Right cardiac atrium (tissue), 5 donors: ENCODE measurements at regions not wholly inside any gene's neighbourhood (a gene's known extent, or its start where the extent isn't known, plus 50 kb on each side); places are given as distances from the start of the nearest gene placed in this dataset.

Experiments
- ATAC-seq, 2 donors: fragments of 200-7000 bp; cut with Tn5 transposase; one replicate each; pipeline versions ENCODE4 v1.8.0 to v1.9.1; 2020; ENCODE audit warnings: moderate library complexity in 2 of 2, mild to moderate bottlenecking in 1 of 2
- DNase-seq, 3 donors: peaks; one replicate each; pipeline ENCODE4 v3.0.0-alpha.2; 2020
- H3K27ac ChIP-seq: one replicate; pipeline ENCODE4 v1.5.1; 2013; ENCODE audit warnings: mild to moderate bottlenecking, low read length, control low read depth, moderate library complexity
- H3K27me3 ChIP-seq: one replicate; pipeline ENCODE4 v1.6.1; 2013; ENCODE audit not compliant: control insufficient read depth, insufficient read depth
- H3K4me1 ChIP-seq: one replicate; pipeline ENCODE4 v1.6.1; 2013; ENCODE audit warnings: low read length; ENCODE audit not compliant: control insufficient read depth, insufficient read depth
- H3K4me3 ChIP-seq: one replicate; pipeline ENCODE4 v1.5.1; 2013; ENCODE audit warnings: low read length, control low read depth
- H3K9me3 ChIP-seq: one replicate; pipeline ENCODE4 v1.6.1; 2013; ENCODE audit warnings: low read length; ENCODE audit not compliant: control insufficient read depth
- WGBS: extraction: QIAGEN DNeasy Blood & Tissue Kit; methylation state at CpG from one replicate; pipeline ENCODE4 v1.1.7; 2013; 5-methylcytosine and 5-hydroxymethylcytosine counted together
- intact Hi-C, 4 donors: fragments of 100-400 bp; cut with DNase I; formaldehyde crosslinking; loops; one replicate each; pipeline versions ENCODE4 v1.11.0 to v1.14.0; 2022 to 2023
- donor health status: healthy with polysubstance abuse.
- donor health status: DM: no; HTN: yes; CAD: no.
- donor health status: DM: no; HTN: no; CAD: no.
- donor health status: DM: no; HTN: yes; CAD: no; lungs with severe emphysema.
- donor health status: DM: yes; HTN: yes; CAD: no.

- WGBS = 46% methylated on average over 1 of the region's 1 CpG
- Histone ChIP-seq H3K27ac (no peak overlapping the region), H3K9me3 (no peaks in the 10 kb centered on the region), H3K4me3 (no peak overlapping the region), H3K4me1 (no peaks in the 10 kb centered on the region), H3K27me3 (no peaks in the 10 kb centered on the region)
- ATAC-seq (no peak), DNase-seq (no peak)
- intact Hi-C loops = no loop called here
Measured at GRCh38 chr4:133524369-133524768, 375.3 kb downstream of the PCDH10 start.

DNA sequence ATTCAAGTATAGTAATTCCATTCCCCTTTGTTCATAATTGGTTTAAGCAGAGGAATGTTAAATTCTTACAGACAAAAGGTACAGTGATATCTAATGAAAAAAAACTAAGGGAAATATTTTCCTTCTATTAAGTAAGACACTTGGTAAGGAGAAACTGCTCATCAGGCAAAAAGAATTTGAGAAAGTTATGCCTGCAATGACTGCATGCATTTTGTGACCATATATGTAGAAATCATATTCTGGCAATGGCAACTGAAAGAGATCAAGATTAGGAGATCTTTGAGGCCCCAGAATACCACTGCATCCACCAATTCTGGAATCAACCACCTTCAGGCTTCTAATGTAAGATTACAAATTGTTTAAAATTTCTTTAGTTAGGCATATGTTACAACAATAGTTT is 364.8 kb downstream of the PCDH10 start:
- H3K4me3 ChIP-seq = no peak overlapping the region

DNA sequence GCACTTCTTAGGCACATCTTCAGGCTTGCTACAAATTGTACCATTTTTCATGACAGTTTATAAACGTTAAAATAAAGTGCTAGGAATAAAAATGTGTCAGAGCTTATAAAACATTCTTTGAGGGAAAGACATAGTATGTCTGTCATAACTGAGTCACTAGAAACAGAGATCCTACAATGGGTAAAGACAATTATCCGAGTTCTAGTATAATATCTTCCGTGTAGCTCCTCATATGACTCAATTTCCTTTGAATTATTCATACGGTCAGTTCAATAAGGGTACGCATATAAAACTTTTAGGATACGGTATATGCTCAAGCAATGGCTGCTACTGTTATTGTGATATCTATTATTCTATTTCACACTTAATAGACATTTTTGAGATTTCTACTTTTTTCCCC is 349.1 kb downstream of the PCDH10 start:
- intact Hi-C loops = no loop called here
- no peak for ATAC-seq
- 86% methylated on average over 6 of the region's 6 CpGs for WGBS

More for the DNA sequence above, 364.8 kb downstream of the PCDH10 start:
- ATAC-seq (no peak), DNase-seq (no peak)
- H3K27me3 ChIP-seq = no peaks in the 10 kb centered on the region
- H3K27ac ChIP-seq = no peak overlapping the region
- no peaks in the 10 kb centered on the region for H3K9me3 ChIP-seq
- H3K4me1 ChIP-seq = no peaks in the 10 kb centered on the region
- intact Hi-C loops = no loop called here

DNA sequence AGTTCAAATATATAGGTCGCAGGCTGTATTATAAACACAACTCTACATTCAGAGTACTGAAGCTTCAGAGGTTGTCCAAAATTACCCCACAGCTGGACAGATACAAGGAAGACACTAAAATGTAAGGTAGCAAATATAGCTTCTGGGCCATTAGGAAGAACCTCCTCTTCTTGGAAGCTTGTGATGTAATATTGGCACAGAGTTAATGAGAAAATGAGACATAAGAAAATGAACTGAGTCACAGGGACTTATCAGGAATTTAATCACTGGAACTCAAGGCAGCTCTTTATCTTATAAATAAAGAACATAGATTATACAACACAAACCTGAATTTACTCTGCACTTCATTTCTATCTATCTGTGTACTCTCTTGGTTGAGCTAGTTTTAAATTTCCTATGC is 344.7 kb downstream of the PCDH10 start:
- DNase-seq (no peak), ATAC-seq (no peak)
- WGBS = 69% methylated on average over 1 of the region's 1 CpG
- Histone ChIP-seq H3K4me1 (no peaks in the 10 kb centered on the region), H3K4me3 (no peak overlapping the region), H3K27ac (no peak overlapping the region), H3K9me3 (no peaks in the 10 kb centered on the region), H3K27me3 (no peaks in the 10 kb centered on the region)
- intact Hi-C loops = no loop called here

More for the DNA sequence above, 349.1 kb downstream of the PCDH10 start:
- Histone ChIP-seq H3K4me1 (no peaks in the 10 kb centered on the region), H3K27ac (no peak overlapping the region), H3K9me3 (no peaks in the 10 kb centered on the region), H3K27me3 (no peaks in the 10 kb centered on the region), H3K4me3 (no peak overlapping the region)
- DNase-seq = no peak

DNA sequence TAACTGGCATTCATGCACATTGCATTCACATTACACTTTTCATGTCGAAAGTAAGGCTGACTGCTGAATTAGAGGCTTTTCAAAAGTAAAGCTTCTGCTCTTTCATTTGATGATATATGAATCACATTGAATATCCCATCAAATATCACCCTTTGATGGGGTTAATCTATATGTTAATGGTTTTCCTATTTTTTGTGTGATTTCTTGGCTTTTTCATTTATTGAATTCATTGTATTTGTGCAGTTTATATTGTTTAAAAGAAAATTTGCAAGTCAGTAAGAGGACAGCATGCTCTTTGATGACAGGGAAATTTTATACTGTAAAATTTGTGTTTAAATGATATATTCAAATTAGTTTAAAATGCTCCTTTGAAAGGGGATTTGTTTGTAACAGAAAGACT is 344.1 kb downstream of the PCDH10 start:
- no peak for DNase-seq
- Histone ChIP-seq H3K4me3 (no peak overlapping the region), H3K27me3 (no peaks in the 10 kb centered on the region), H3K4me1 (no peaks in the 10 kb centered on the region), H3K9me3 (no peaks in the 10 kb centered on the region), H3K27ac (no peak overlapping the region)
- ATAC-seq = no peak
- 66% methylated on average over 1 of the region's 1 CpG for WGBS
- intact Hi-C loops = no loop called here

GRCh38 chr4:133484287-133484686 is 335.2 kb downstream of the PCDH10 start:
- ATAC-seq (no peak), DNase-seq (no peak)
- no peaks in the 10 kb centered on the region for H3K27me3 ChIP-seq
- H3K4me1 ChIP-seq = no peaks in the 10 kb centered on the region
- no peak overlapping the region for H3K4me3 ChIP-seq
- intact Hi-C loops = no loop called here
- H3K27ac ChIP-seq = no peak overlapping the region
- no peaks in the 10 kb centered on the region for H3K9me3 ChIP-seq
- 39% methylated on average over 2 of the region's 2 CpGs for WGBS

- no peaks in the 10 kb centered on the region for H3K9me3 ChIP-seq
Measured at GRCh38 chr4:133483600-133484246, 334.6 kb downstream of the PCDH10 start.

DNA sequence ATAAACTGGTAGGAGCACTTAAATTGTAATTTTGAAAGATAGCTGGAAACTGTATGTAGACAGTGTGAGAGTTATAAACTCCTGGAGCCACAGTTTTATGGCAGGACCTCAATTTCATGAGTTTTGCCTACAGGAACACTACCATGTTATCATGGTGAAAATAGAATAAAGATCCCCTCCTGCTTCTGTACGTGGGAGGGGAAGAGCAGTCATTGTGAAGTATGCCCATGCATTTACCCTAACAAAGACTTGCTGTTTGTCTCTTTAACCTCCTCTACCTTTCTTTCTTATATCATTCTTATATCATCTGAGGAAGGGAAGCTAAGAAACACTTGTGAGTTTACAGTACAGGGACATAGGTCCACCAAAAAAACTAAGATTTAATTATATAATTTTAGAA is 327.0 kb downstream of the PCDH10 start:
- Histone ChIP-seq H3K4me1 (no peaks in the 10 kb centered on the region), H3K9me3 (no peaks in the 10 kb centered on the region), H3K27me3 (no peaks in the 10 kb centered on the region), H3K4me3 (no peak overlapping the region), H3K27ac (no peak overlapping the region)
- DNase-seq (no peak), ATAC-seq (no peak)
- intact Hi-C loops = no loop called here
- WGBS = 23% methylated on average over 1 of the region's 1 CpG

More at GRCh38 chr4:133483600-133484246, 334.6 kb downstream of the PCDH10 start:
- ATAC-seq (no peak), DNase-seq (no peak)
- H3K27ac ChIP-seq = no peak overlapping the region
- intact Hi-C loops = no loop called here
- H3K4me1 ChIP-seq = no peaks in the 10 kb centered on the region
- WGBS = 58% methylated on average over 4 of the region's 4 CpGs
- no peak overlapping the region for H3K4me3 ChIP-seq
- no peaks in the 10 kb centered on the region for H3K27me3 ChIP-seq

- no peak overlapping the region for H3K27ac ChIP-seq
- DNase-seq (no peak), ATAC-seq (no peak)
- 76% methylated on average over 2 of the region's 2 CpGs for WGBS
- no peaks in the 10 kb centered on the region for H3K27me3 ChIP-seq
- H3K9me3 ChIP-seq = no peaks in the 10 kb centered on the region
- H3K4me3 ChIP-seq = no peak overlapping the region
- intact Hi-C loops = no loop called here
- no peaks in the 10 kb centered on the region for H3K4me1 ChIP-seq
Measured at GRCh38 chr4:133474501-133474900, 325.4 kb downstream of the PCDH10 start.

DNA sequence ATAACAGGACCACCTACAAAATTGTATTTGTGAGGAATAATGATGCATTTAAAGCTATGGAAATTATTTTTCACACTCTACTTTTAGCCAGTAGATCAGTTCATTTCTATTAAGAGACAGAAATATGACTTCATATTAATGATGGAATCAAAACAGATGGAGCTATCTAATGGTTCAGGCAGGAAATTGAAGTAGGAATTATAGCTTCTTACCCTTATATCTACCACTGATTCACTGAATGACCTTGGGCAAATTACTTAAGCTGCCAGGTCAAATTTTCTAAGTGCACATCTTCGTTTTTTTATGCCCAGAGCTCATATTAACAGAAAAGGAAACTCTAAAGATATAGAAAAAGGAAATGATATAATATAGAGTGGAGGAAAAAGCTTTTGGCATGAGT is 323.1 kb downstream of the PCDH10 start:
- Histone ChIP-seq H3K4me1 (no peaks in the 10 kb centered on the region), H3K27ac (no peak overlapping the region), H3K4me3 (no peak overlapping the region), H3K9me3 (no peaks in the 10 kb centered on the region), H3K27me3 (no peaks in the 10 kb centered on the region)
- ATAC-seq = no peak
- no peak for DNase-seq
- WGBS = 32% methylated on average over 1 of the region's 1 CpG
- intact Hi-C loops = no loop called here

DNA sequence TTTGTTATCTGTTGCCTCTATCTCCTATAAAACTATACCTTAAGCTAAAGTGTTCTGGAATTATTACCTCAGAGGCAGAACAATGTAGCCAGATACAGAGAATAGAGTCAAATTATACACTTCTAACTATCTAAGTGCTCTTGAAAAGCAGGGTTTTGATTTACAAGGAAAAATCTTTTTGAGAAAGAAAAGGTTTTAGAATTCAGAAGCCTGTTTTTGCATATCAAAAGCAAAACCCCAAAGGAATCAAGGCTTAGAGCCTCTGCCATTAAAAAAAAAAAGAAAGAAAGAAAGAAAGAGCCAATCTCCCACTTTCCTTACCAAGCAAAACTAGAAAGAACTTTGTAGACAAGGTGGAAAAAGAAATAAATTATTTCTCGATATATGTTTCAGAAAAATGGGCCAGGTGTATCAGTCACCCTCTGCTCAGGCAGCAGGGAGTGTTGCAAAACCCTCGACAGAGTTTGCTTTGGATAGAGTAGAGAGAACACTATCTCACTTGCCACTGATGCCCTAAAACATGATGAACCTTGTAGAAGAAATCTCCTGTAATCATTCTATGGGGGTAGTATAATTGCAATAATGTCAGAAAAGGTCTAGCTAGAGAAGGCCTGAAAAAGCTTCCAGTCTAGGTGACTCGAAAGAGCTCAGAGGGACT is 318.3 kb downstream of the PCDH10 start:
- H3K4me3 ChIP-seq = no peak overlapping the region
- ATAC-seq (no peak), DNase-seq (no peak)
- no peaks in the 10 kb centered on the region for H3K27me3 ChIP-seq
- intact Hi-C loops = no loop called here
- WGBS = 74% methylated on average over 3 of the region's 3 CpGs
- H3K9me3 ChIP-seq = no peaks in the 10 kb centered on the region
- H3K27ac ChIP-seq = no peak overlapping the region
- H3K4me1 ChIP-seq = no peaks in the 10 kb centered on the region

DNA sequence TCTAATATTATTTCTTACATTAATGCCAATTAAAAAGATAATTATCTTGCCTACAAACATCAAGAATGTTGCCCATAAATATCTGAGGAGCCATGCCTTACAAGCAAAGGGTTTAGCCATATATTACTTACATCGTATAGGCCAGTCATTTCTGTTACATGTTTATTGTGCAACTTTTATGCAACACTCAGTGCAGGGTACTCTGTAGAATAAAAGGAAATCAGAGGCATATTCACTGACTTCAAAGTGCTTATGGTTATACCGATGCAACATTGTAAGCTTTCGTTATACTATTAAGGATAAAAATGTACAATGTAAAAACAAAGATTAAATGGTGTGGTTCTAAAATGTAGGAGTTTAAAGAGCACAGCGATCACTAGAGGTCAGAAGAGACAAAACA is 315.9 kb downstream of the PCDH10 start:
- H3K4me1 ChIP-seq = no peaks in the 10 kb centered on the region
- no peaks in the 10 kb centered on the region for H3K27me3 ChIP-seq
- intact Hi-C loops = no loop called here
- 79% methylated on average over 4 of the region's 4 CpGs for WGBS
- H3K27ac ChIP-seq = no peak overlapping the region
- H3K4me3 ChIP-seq = no peak overlapping the region
- no peak for ATAC-seq
- DNase-seq = no peak
- no peaks in the 10 kb centered on the region for H3K9me3 ChIP-seq
